ENCODE measurements at regions not wholly inside any gene's neighbourhood (a gene's known extent, or its start where the extent isn't known, plus 50 kb on each side); places are given as distances from the start of the nearest gene placed in this dataset.

GRCh38 chr11:119545978-119546915, 123.3 kb upstream of the THY1 start:
- no peaks in the 10 kb centered on the region for H3K36me3 Mint-ChIP-seq
- no peak for DNase-seq (ENCODE audit: low spot score)

GRCh38 chr11:119540370-119541125, 117.6 kb upstream of the THY1 start:
- Mint-ChIP-seq H3K27me3 (ENCODE audit: insufficient read depth, low read depth) (peaks cover 22% of the 10 kb centered on the region), H3K27ac (no peak overlapping the region), H3K4me1 (peaks cover 24% of the 10 kb centered on the region), H3K4me3 (no peak overlapping the region), H3K36me3 (no peaks in the 10 kb centered on the region), H3K9me3 (peaks cover 4% of the 10 kb centered on the region)
- Histone ChIP-seq H4K20me1 (ENCODE audit: low read depth) (no peaks in the 10 kb centered on the region), H3K27me3 (no peaks in the 10 kb centered on the region), H3K4me2 (no peak overlapping the region), H3K36me3 (no peaks in the 10 kb centered on the region), H3K9ac (no peak overlapping the region), H3K79me2 (ENCODE audit: low read depth) (no peaks in the 10 kb centered on the region), H3F3A (ENCODE audit: low read depth) (no peaks in the 10 kb centered on the region), H3K9me3 (ENCODE audit: low read depth) (no peaks in the 10 kb centered on the region), H2AFZ (replicated peaks) (no peak overlapping the region), H3K4me1 (peaks cover 9% of the 10 kb centered on the region), H3K27ac (no peak overlapping the region), H3K4me3 (no peak overlapping the region)
- TF ChIP-seq CTCF (IDR thresholded peaks at IDR 0.05) (no peak), EZH2 (IDR thresholded peaks at IDR 0.05) (no peak), EZH2phosphoT487 (IDR thresholded peaks at IDR 0.05) (no peak)
- no peak for DNase-seq (ENCODE audit: low spot score)

More at GRCh38 chr11:119545978-119546915, 123.3 kb upstream of the THY1 start:
- H3K36me3 ChIP-seq = no peaks in the 10 kb centered on the region
- H3K9me3 Mint-ChIP-seq = no peaks in the 10 kb centered on the region
- H3K27me3 ChIP-seq = no peaks in the 10 kb centered on the region
- H3K4me1 ChIP-seq = no peaks in the 10 kb centered on the region
- H3K9ac ChIP-seq = no peak overlapping the region
- H3K4me1 Mint-ChIP-seq = no peaks in the 10 kb centered on the region
- no peaks in the 10 kb centered on the region for H3K9me3 ChIP-seq (ENCODE audit: low read depth)
- no peaks in the 10 kb centered on the region for H3F3A ChIP-seq (ENCODE audit: low read depth)
- no peak overlapping the region for H3K27ac ChIP-seq
- TF ChIP-seq EZH2phosphoT487 (IDR thresholded peaks at IDR 0.05) = no peak
- TF ChIP-seq EZH2 (IDR thresholded peaks at IDR 0.05) = no peak
- no peak for TF ChIP-seq CTCF (IDR thresholded peaks at IDR 0.05)
- no peak overlapping the region for H3K4me2 ChIP-seq
- H4K20me1 ChIP-seq (ENCODE audit: low read depth) = no peaks in the 10 kb centered on the region
- no peak overlapping the region for H3K4me3 Mint-ChIP-seq
- no peak overlapping the region for H3K4me3 ChIP-seq
- H2AFZ ChIP-seq (replicated peaks) = no peak overlapping the region
- no peaks in the 10 kb centered on the region for H3K79me2 ChIP-seq (ENCODE audit: low read depth)
- H3K27me3 Mint-ChIP-seq (ENCODE audit: insufficient read depth, low read depth) = peaks cover 3% of the 10 kb centered on the region
- H3K27ac Mint-ChIP-seq = no peak overlapping the region

DNA sequence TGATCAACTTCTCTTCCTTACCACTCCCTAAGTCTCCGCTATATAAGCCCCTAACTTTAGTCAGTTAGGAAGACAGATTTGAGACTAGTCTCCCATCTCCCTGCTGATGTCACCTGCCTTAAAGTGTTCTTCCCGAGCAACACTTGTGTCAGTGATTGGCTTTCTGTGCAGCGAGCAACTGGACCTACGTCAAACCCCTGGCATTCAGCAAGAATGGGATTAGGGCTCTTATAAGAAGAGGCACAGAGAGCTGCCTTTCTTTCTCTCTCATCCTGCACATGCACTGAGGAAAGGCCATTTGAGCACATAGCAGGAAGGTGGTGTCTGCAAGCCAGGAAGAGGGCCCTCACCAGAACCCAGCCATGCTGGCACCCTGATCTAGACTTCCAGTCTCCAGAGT, 116.6 kb upstream of the THY1 start:
- no peaks in the 10 kb centered on the region for H3K27me3 ChIP-seq
- H3K4me1 Mint-ChIP-seq = peaks cover 32% of the 10 kb centered on the region
- no peak overlapping the region for H3K27ac Mint-ChIP-seq
- peaks cover 4% of the 10 kb centered on the region for H3K9me3 Mint-ChIP-seq
- H3K9me3 ChIP-seq (ENCODE audit: low read depth) = no peaks in the 10 kb centered on the region
- no peak overlapping the region for H3K4me3 ChIP-seq
- peaks cover 22% of the 10 kb centered on the region for H3K27me3 Mint-ChIP-seq (ENCODE audit: insufficient read depth, low read depth)
- peak; percentile 42 for DNase-seq (ENCODE audit: low spot score)
- no peak overlapping the region for H3K4me3 Mint-ChIP-seq
- TF ChIP-seq EZH2 (IDR thresholded peaks at IDR 0.05) (no peak), CTCF (IDR thresholded peaks at IDR 0.05) (no peak), EZH2phosphoT487 (IDR thresholded peaks at IDR 0.05) (no peak)
- H3K9ac ChIP-seq = no peak overlapping the region
- no peak overlapping the region for H3K27ac ChIP-seq
- H3K79me2 ChIP-seq (ENCODE audit: low read depth) = no peaks in the 10 kb centered on the region
- no peak overlapping the region for H2AFZ ChIP-seq (replicated peaks)
- H3F3A ChIP-seq (ENCODE audit: low read depth) = no peaks in the 10 kb centered on the region
- no peaks in the 10 kb centered on the region for H3K36me3 ChIP-seq
- no peaks in the 10 kb centered on the region for H3K36me3 Mint-ChIP-seq
- no peak overlapping the region for H3K4me2 ChIP-seq
- no peaks in the 10 kb centered on the region for H4K20me1 ChIP-seq (ENCODE audit: low read depth)
- H3K4me1 ChIP-seq = peaks cover 10% of the 10 kb centered on the region

Measured in neural progenitor cell (in vitro differentiated cells).